ENCODE measurements at regions not wholly inside any gene's neighbourhood (a gene's known extent, or its start where the extent isn't known, plus 50 kb on each side); places are given as distances from the start of the nearest gene placed in this dataset.

- DNase-seq (ENCODE audit: low spot score), result no peak
- H3K4me1 Mint-ChIP-seq (ENCODE audit: unreplicated experiment), result peaks cover 4% of the 10 kb centered on the region
- H3K27me3 Mint-ChIP-seq (ENCODE audit: unreplicated experiment), result no peaks in the 10 kb centered on the region
- no peak overlapping the region for H3K27ac Mint-ChIP-seq (ENCODE audit: unreplicated experiment)
- H3K9me3 Mint-ChIP-seq (ENCODE audit: unreplicated experiment), result no peaks in the 10 kb centered on the region
- H3K36me3 Mint-ChIP-seq (ENCODE audit: low read depth, unreplicated experiment), result no peaks in the 10 kb centered on the region
- H3K4me3 Mint-ChIP-seq (ENCODE audit: unreplicated experiment), result no peak overlapping the region
- TF ChIP-seq CTCF (IDR thresholded peaks at IDR 0.05; ENCODE audit: unreplicated experiment), result no peak
Measured at GRCh38 chr2:217466805-217467204, 536.0 kb downstream of the TNS1 start.

GRCh38 chr2:217466104-217466503 is 536.7 kb downstream of the TNS1 start:
- no peak for TF ChIP-seq CTCF (IDR thresholded peaks at IDR 0.05; ENCODE audit: unreplicated experiment)
- no peak overlapping the region for H3K4me3 Mint-ChIP-seq (ENCODE audit: unreplicated experiment)
- H3K27ac Mint-ChIP-seq (ENCODE audit: unreplicated experiment), result no peak overlapping the region
- H3K4me1 Mint-ChIP-seq (ENCODE audit: unreplicated experiment), result peaks cover 4% of the 10 kb centered on the region
- H3K36me3 Mint-ChIP-seq (ENCODE audit: low read depth, unreplicated experiment), result no peaks in the 10 kb centered on the region
- H3K27me3 Mint-ChIP-seq (ENCODE audit: unreplicated experiment), result no peaks in the 10 kb centered on the region
- no peaks in the 10 kb centered on the region for H3K9me3 Mint-ChIP-seq (ENCODE audit: unreplicated experiment)
- no peak for DNase-seq (ENCODE audit: low spot score)

GRCh38 chr2:217465100-217465499 is 537.7 kb downstream of the TNS1 start:
- H3K36me3 Mint-ChIP-seq (ENCODE audit: low read depth, unreplicated experiment), result no peaks in the 10 kb centered on the region
- H3K4me1 Mint-ChIP-seq (ENCODE audit: unreplicated experiment), result peaks cover 4% of the 10 kb centered on the region
- H3K4me3 Mint-ChIP-seq (ENCODE audit: unreplicated experiment), result no peak overlapping the region
- DNase-seq (ENCODE audit: low spot score), result no peak
- no peak overlapping the region for H3K27ac Mint-ChIP-seq (ENCODE audit: unreplicated experiment)
- TF ChIP-seq CTCF (IDR thresholded peaks at IDR 0.05; ENCODE audit: unreplicated experiment), result no peak
- no peaks in the 10 kb centered on the region for H3K27me3 Mint-ChIP-seq (ENCODE audit: unreplicated experiment)
- no peaks in the 10 kb centered on the region for H3K9me3 Mint-ChIP-seq (ENCODE audit: unreplicated experiment)

- no peak for TF ChIP-seq CTCF (IDR thresholded peaks at IDR 0.05; ENCODE audit: unreplicated experiment)
- H3K36me3 Mint-ChIP-seq (ENCODE audit: low read depth, unreplicated experiment), result no peaks in the 10 kb centered on the region
- no peaks in the 10 kb centered on the region for H3K27me3 Mint-ChIP-seq (ENCODE audit: unreplicated experiment)
- H3K4me3 Mint-ChIP-seq (ENCODE audit: unreplicated experiment), result no peak overlapping the region
- peaks cover 4% of the 10 kb centered on the region for H3K4me1 Mint-ChIP-seq (ENCODE audit: unreplicated experiment)
- H3K9me3 Mint-ChIP-seq (ENCODE audit: unreplicated experiment), result no peaks in the 10 kb centered on the region
- no peak overlapping the region for H3K27ac Mint-ChIP-seq (ENCODE audit: unreplicated experiment)
- DNase-seq (ENCODE audit: low spot score), result no peak
Measured at GRCh38 chr2:217463402-217464075, 539.3 kb downstream of the TNS1 start.

- TF ChIP-seq CTCF (IDR thresholded peaks at IDR 0.05; ENCODE audit: unreplicated experiment), result no peak
- Mint-ChIP-seq H3K4me3 (ENCODE audit: unreplicated experiment) (no peak overlapping the region), H3K9me3 (ENCODE audit: unreplicated experiment) (no peaks in the 10 kb centered on the region), H3K27me3 (ENCODE audit: unreplicated experiment) (peaks cover 1% of the 10 kb centered on the region), H3K36me3 (ENCODE audit: low read depth, unreplicated experiment) (no peaks in the 10 kb centered on the region), H3K4me1 (ENCODE audit: unreplicated experiment) (peaks cover 4% of the 10 kb centered on the region), H3K27ac (ENCODE audit: unreplicated experiment) (no peak overlapping the region)
- no peak for DNase-seq (ENCODE audit: low spot score)
Measured at GRCh38 chr2:217462121-217462520, 540.7 kb downstream of the TNS1 start.
